Parathyroid adenoma (tissue), 2 donors: ENCODE measurements at regions not wholly inside any gene's neighbourhood (a gene's known extent, or its start where the extent isn't known, plus 50 kb on each side); places are given as distances from the start of the nearest gene placed in this dataset.
"Not testable (repeated sequence)": the region's sequence is repeated elsewhere in the genome, so short reads cannot be mapped to it uniquely, and the experiment has no call there.

ENCODE experiments used
- H2AFZ ChIP-seq: fragments of 300-600 bp; sonication (generic); one replicate; pipeline ENCODE4 v1.7.0; 2017; ENCODE audit warnings: antibody characterized with exemption, mild to moderate bottlenecking
- H3K27ac ChIP-seq: fragments of 300-600 bp; sonication (generic); one replicate; pipeline ENCODE4 v1.7.0; 2017
- H3K27me3 ChIP-seq: fragments of 300-600 bp; sonication (generic); one replicate; pipeline ENCODE4 v1.7.0; 2017; ENCODE audit warnings: low read length; ENCODE audit not compliant: control insufficient read depth, insufficient read depth
- H3K36me3 ChIP-seq: fragments of 300-600 bp; sonication (generic); one replicate; pipeline ENCODE4 v1.7.0; 2017; ENCODE audit warnings: low read length; ENCODE audit not compliant: control insufficient read depth, insufficient read depth
- H3K4me1 ChIP-seq: fragments of 300-600 bp; sonication (generic); one replicate; pipeline ENCODE4 v1.7.0; 2017; ENCODE audit warnings: control low read depth
- H3K4me2 ChIP-seq: fragments of 300-600 bp; sonication (generic); one replicate; pipeline ENCODE4 v1.7.0; 2017; ENCODE audit warnings: low read length
- H3K4me3 ChIP-seq: fragments of 300-600 bp; sonication (generic); one replicate; pipeline ENCODE4 v1.7.0; 2017; ENCODE audit warnings: low read depth, low read length
- H3K79me2 ChIP-seq: fragments of 300-600 bp; sonication (generic); one replicate; pipeline ENCODE4 v1.7.0; 2017; ENCODE audit warnings: control low read depth
- H3K9ac ChIP-seq: fragments of 300-600 bp; sonication (generic); one replicate; pipeline ENCODE4 v1.7.0; 2017; ENCODE audit warnings: mild to moderate bottlenecking
- H3K9me3 ChIP-seq: fragments of 300-600 bp; sonication (generic); one replicate; pipeline ENCODE4 v1.7.0; 2017; ENCODE audit warnings: low read length; ENCODE audit not compliant: control insufficient read depth
- TF ChIP-seq, protein P1 (sequence below): fragments of 300-600 bp; sonication (generic); IDR thresholded peaks from one replicate; pipeline ENCODE4 v1.7.0; 2017; ENCODE audit warnings: antibody characterized with exemption, mild to moderate bottlenecking
- donor health status: primary hyperparathyroidism.

GRCh38 chr10:131035779-131036178 lies 275.7 kb downstream of the TCERG1L start:
- no peaks in the 10 kb centered on the region for H3K27me3 ChIP-seq
- no peaks in the 10 kb centered on the region for H3K9me3 ChIP-seq
- H2AFZ ChIP-seq, result no peak overlapping the region
- H3K4me2 ChIP-seq, result no peak overlapping the region
- no peaks in the 10 kb centered on the region for H3K4me1 ChIP-seq
- no peak overlapping the region for H3K4me3 ChIP-seq
- no peaks in the 10 kb centered on the region for H3K36me3 ChIP-seq
- H3K27ac ChIP-seq, result no peak overlapping the region
- no peaks in the 10 kb centered on the region for H3K79me2 ChIP-seq
- TF ChIP-seq, protein P1, sequence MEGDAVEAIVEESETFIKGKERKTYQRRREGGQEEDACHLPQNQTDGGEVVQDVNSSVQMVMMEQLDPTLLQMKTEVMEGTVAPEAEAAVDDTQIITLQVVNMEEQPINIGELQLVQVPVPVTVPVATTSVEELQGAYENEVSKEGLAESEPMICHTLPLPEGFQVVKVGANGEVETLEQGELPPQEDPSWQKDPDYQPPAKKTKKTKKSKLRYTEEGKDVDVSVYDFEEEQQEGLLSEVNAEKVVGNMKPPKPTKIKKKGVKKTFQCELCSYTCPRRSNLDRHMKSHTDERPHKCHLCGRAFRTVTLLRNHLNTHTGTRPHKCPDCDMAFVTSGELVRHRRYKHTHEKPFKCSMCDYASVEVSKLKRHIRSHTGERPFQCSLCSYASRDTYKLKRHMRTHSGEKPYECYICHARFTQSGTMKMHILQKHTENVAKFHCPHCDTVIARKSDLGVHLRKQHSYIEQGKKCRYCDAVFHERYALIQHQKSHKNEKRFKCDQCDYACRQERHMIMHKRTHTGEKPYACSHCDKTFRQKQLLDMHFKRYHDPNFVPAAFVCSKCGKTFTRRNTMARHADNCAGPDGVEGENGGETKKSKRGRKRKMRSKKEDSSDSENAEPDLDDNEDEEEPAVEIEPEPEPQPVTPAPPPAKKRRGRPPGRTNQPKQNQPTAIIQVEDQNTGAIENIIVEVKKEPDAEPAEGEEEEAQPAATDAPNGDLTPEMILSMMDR, result no peak
- no peak overlapping the region for H3K9ac ChIP-seq

DNA sequence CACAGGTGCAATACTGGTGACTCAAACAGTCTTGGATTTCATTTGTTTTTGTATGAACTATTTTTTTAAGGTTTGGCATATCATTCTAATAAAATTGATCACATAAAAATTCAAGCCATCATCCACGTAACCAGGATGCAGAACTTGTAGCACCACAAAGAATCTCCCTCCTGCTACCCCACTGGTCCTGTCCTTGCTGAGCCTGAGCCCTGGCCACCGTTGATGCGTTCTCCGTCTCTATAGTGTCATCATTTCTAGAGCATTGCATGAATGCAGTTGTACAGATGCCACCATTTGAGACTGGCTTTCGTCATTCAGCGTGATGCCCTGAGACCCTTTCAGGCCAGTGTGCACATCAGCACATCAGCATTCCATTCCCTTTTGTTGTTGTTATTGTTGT lies 273.5 kb downstream of the TCERG1L start:
- no peak overlapping the region for H3K27ac ChIP-seq
- TF ChIP-seq, protein P1, result no peak
- H3K79me2 ChIP-seq, result no peaks in the 10 kb centered on the region
- no peaks in the 10 kb centered on the region for H3K4me1 ChIP-seq
- H3K27me3 ChIP-seq, result no peaks in the 10 kb centered on the region
- no peaks in the 10 kb centered on the region for H3K36me3 ChIP-seq
- no peak overlapping the region for H3K4me2 ChIP-seq
- no peak overlapping the region for H2AFZ ChIP-seq
- H3K4me3 ChIP-seq, result no peak overlapping the region
- no peaks in the 10 kb centered on the region for H3K9me3 ChIP-seq
- no peak overlapping the region for H3K9ac ChIP-seq

DNA sequence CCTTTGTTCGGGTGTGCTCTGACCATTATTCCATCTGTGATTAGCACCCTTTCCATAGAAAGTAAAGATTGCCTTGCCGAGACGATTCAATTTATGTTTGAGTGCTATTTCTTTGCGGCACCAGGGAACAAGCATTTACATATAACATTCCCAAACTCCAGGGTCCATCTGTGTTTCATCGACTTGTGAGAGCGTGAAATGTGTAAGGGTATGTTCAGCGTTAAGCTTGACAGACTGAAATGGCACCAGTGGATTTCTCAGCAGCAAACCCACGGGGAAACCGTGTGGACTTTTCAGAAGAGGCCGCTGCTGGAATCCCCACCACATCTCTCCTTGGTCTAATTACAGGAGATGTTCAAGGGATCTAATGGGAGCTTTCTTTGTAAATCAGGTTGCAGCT lies 270.5 kb downstream of the TCERG1L start:
- no peaks in the 10 kb centered on the region for H3K9me3 ChIP-seq
- no peak overlapping the region for H3K4me2 ChIP-seq
- H3K79me2 ChIP-seq, result no peaks in the 10 kb centered on the region
- H2AFZ ChIP-seq, result no peak overlapping the region
- H3K27ac ChIP-seq, result no peak overlapping the region
- no peaks in the 10 kb centered on the region for H3K4me1 ChIP-seq
- H3K4me3 ChIP-seq, result no peak overlapping the region
- no peaks in the 10 kb centered on the region for H3K27me3 ChIP-seq
- no peak overlapping the region for H3K9ac ChIP-seq
- TF ChIP-seq, protein P1, result no peak
- H3K36me3 ChIP-seq, result no peaks in the 10 kb centered on the region

GRCh38 chr10:131041441-131041840 lies 270.1 kb downstream of the TCERG1L start:
- no peaks in the 10 kb centered on the region for H3K27me3 ChIP-seq
- H3K79me2 ChIP-seq, result no peaks in the 10 kb centered on the region
- no peaks in the 10 kb centered on the region for H3K36me3 ChIP-seq
- no peaks in the 10 kb centered on the region for H3K9me3 ChIP-seq
- H3K4me2 ChIP-seq, result no peak overlapping the region
- no peak overlapping the region for H2AFZ ChIP-seq
- H3K4me1 ChIP-seq, result no peaks in the 10 kb centered on the region
- H3K27ac ChIP-seq, result no peak overlapping the region
- TF ChIP-seq, protein P1, result no peak
- no peak overlapping the region for H3K4me3 ChIP-seq
- no peak overlapping the region for H3K9ac ChIP-seq

DNA sequence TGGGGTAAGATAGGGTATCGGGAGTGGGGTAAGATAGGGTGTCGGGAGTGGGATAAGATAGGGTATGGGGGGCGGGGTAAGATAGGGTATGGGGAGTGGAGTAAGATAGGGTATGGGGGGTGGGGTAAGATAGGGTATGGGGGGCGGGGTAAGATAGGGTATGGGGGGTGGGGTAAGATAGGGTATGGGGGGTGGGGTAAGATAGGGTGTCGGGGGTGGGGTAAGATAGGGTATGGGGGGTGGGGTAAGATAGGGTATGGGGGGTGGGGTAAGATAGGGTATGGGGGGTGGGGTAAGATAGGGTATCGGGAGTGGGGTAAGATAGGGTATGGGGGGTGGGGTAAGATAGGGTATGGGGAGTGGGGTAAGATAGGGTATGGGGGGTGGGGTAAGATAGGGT lies 269.5 kb downstream of the TCERG1L start:
- not testable (repeated sequence) for H2AFZ ChIP-seq, H3K9me3 ChIP-seq, H3K4me3 ChIP-seq, H3K4me2 ChIP-seq, H3K4me1 ChIP-seq, H3K27ac ChIP-seq, H3K9ac ChIP-seq, H3K79me2 ChIP-seq, H3K36me3 ChIP-seq, H3K27me3 ChIP-seq
